H9 (cell line): ENCODE measurements at regions not wholly inside any gene's neighbourhood (a gene's known extent, or its start where the extent isn't known, plus 50 kb on each side); places are given as distances from the start of the nearest gene placed in this dataset.

Experiments used
- DNase-seq: peaks from one replicate; pipeline ENCODE4 v3.0.0-alpha.2; 2017
- H2AFZ ChIP-seq: one replicate; pipeline ENCODE4 v1.6.1; 2013; ENCODE audit warnings: mild to moderate bottlenecking, low read length, control low read depth, moderate library complexity
- H2AK5ac ChIP-seq: 2 replicates; pipeline ENCODE4 v1.6.1; 2013; ENCODE audit warnings: low read length, control low read depth, mixed read lengths; ENCODE audit not compliant: insufficient read length
- H2BK120ac ChIP-seq: one replicate; pipeline ENCODE4 v1.6.1; 2013; ENCODE audit warnings: low read depth, mild to moderate bottlenecking, low read length, control low read depth, inconsistent platforms; ENCODE audit not compliant: poor library complexity, severe bottlenecking
- H2BK12ac ChIP-seq: 2 replicates; pipeline ENCODE4 v1.6.1; 2013; ENCODE audit warnings: low read length, control low read depth, mixed read lengths, low read depth; ENCODE audit not compliant: insufficient read length
- H2BK15ac ChIP-seq: 2 replicates; pipeline ENCODE4 v1.6.1; 2013; ENCODE audit warnings: low read depth, low read length, control low read depth
- H2BK20ac ChIP-seq: one replicate; pipeline ENCODE4 v1.6.1; 2013; ENCODE audit warnings: low read depth, mild to moderate bottlenecking, low read length, control low read depth, inconsistent platforms; ENCODE audit not compliant: poor library complexity, severe bottlenecking
- H2BK5ac ChIP-seq: 2 replicates; pipeline ENCODE4 v1.6.1; 2013; ENCODE audit warnings: low read length, control low read depth, mixed read lengths; ENCODE audit not compliant: insufficient read length
- H3K14ac ChIP-seq: 2 replicates; pipeline ENCODE4 v1.6.1; 2013; ENCODE audit warnings: low read length, control low read depth; ENCODE audit not compliant: insufficient read depth
- H3K18ac ChIP-seq: 2 replicates; pipeline ENCODE4 v1.6.1; 2013; ENCODE audit warnings: low read depth, mild to moderate bottlenecking, mixed read lengths, low read length, control low read depth; ENCODE audit not compliant: insufficient read length
- H3K23ac ChIP-seq: 2 replicates; pipeline ENCODE4 v1.6.1; 2013; ENCODE audit warnings: low read length, control low read depth, mixed read lengths, low read depth; ENCODE audit not compliant: insufficient read length
- H3K23me2 ChIP-seq: 2 replicates; pipeline ENCODE4 v1.6.1; 2013; ENCODE audit warnings: low read depth, mild to moderate bottlenecking, mixed read lengths, low read length, control low read depth; ENCODE audit not compliant: insufficient read length, poor library complexity, severe bottlenecking
- H3K27ac ChIP-seq: 2 replicates; pipeline ENCODE4 v1.5.1; 2013; ENCODE audit warnings: low read length, control low read depth, mixed read lengths, low read depth; ENCODE audit not compliant: insufficient read length
- H3K27me3 ChIP-seq: 2 replicates; pipeline ENCODE4 v1.6.1; 2013; ENCODE audit warnings: low read length, control low read depth, inconsistent platforms; ENCODE audit not compliant: insufficient read depth
- H3K4ac ChIP-seq: 2 replicates; pipeline ENCODE4 v1.6.1; 2013; ENCODE audit warnings: low read depth, mild to moderate bottlenecking, control low read depth, inconsistent platforms, low read length, moderate library complexity
- H3K4me1 ChIP-seq: 2 replicates; pipeline ENCODE4 v1.6.1; 2013; ENCODE audit warnings: low read length, control low read depth, inconsistent platforms; ENCODE audit not compliant: insufficient read depth
- H3K4me2 ChIP-seq: 2 replicates; pipeline ENCODE4 v1.6.1; 2013; ENCODE audit warnings: low read length, control low read depth, mixed read lengths; ENCODE audit not compliant: insufficient read length, insufficient read depth
- H3K56ac ChIP-seq: 2 replicates; pipeline ENCODE4 v1.6.1; 2013; ENCODE audit warnings: low read depth, mild to moderate bottlenecking, mixed read lengths, low read length, control low read depth; ENCODE audit not compliant: insufficient read length
- H3K79me1 ChIP-seq: 2 replicates; pipeline ENCODE4 v1.6.1; 2013; ENCODE audit warnings: low read depth, mild to moderate bottlenecking, moderate library complexity, low read length, control low read depth, inconsistent platforms; ENCODE audit not compliant: insufficient read depth, poor library complexity, severe bottlenecking
- H3K79me2 ChIP-seq: 2 replicates; pipeline ENCODE4 v1.6.1; 2013; ENCODE audit warnings: low read length, control low read depth, inconsistent platforms; ENCODE audit not compliant: insufficient read depth
- H3K9ac ChIP-seq: 2 replicates; pipeline ENCODE4 v1.6.1; 2013; ENCODE audit warnings: low read length, control low read depth, mixed read lengths; ENCODE audit not compliant: insufficient read length; ENCODE audit errors: extremely low read depth
- H3K9me3 ChIP-seq: one replicate; pipeline ENCODE4 v1.6.1; 2013; ENCODE audit warnings: low read depth, low read length, inconsistent platforms; ENCODE audit not compliant: control insufficient read depth
- H3T11ph ChIP-seq: one replicate; pipeline ENCODE4 v1.6.1; 2013; ENCODE audit warnings: mild to moderate bottlenecking, low read length, control low read depth, inconsistent platforms
- H4K20me1 ChIP-seq: one replicate; pipeline ENCODE4 v1.6.1; 2013; ENCODE audit not compliant: control insufficient read depth, insufficient read length, insufficient read depth
- H4K5ac ChIP-seq: 2 replicates; pipeline ENCODE4 v1.6.1; 2013; ENCODE audit warnings: low read depth, mild to moderate bottlenecking, mixed read lengths, low read length, control low read depth; ENCODE audit not compliant: insufficient read length
- H4K8ac ChIP-seq: replicated peaks from 2 replicates; pipeline ENCODE4 v1.6.1; 2013; ENCODE audit warnings: low read length, control low read depth, mixed read lengths, low read depth; ENCODE audit not compliant: insufficient read length
- H4K91ac ChIP-seq: 2 replicates; pipeline ENCODE4 v1.6.1; 2013; ENCODE audit warnings: low read depth, mild to moderate bottlenecking, moderate library complexity, mixed read lengths, low read length, control low read depth; ENCODE audit not compliant: insufficient read length
- H3K27ac Mint-ChIP-seq, 3 experiments: 2 replicates in 2 of 3; 3 replicates in 1 of 3; pipeline ENCODE4 v1.8.0; 2020 to 2021; ENCODE audit warnings: mixed read lengths in 3 of 3, mild to moderate bottlenecking in 1 of 3, moderate library complexity in 1 of 3
- H3K27me3 Mint-ChIP-seq: 2 replicates; pipeline ENCODE4 v1.8.0; 2021; ENCODE audit warnings: low read depth, mild to moderate bottlenecking, moderate library complexity, mixed read lengths
- H3K36me3 Mint-ChIP-seq, 3 experiments: 2 replicates in 2 of 3; 3 replicates in 1 of 3; pipeline ENCODE4 v1.8.0; 2020 to 2021; ENCODE audit warnings: low read depth in 3 of 3, mixed read lengths in 3 of 3; ENCODE audit not compliant: insufficient read depth in 1 of 3
- H3K4me1 Mint-ChIP-seq, 2 experiments: 2 replicates each; pipeline ENCODE4 v1.8.0; 2020; ENCODE audit warnings: mixed read lengths in 2 of 2
- H3K4me3 Mint-ChIP-seq, 2 experiments: 2 replicates in 1 of 2; 3 replicates in 1 of 2; pipeline ENCODE4 v1.8.0; 2020 to 2021; ENCODE audit warnings: mild to moderate bottlenecking in 2 of 2, mixed read lengths in 2 of 2, moderate library complexity in 1 of 2
- H3K9me3 Mint-ChIP-seq, 2 experiments: 2 replicates in 1 of 2; 3 replicates in 1 of 2; pipeline ENCODE4 v1.8.0; 2020; ENCODE audit warnings: mild to moderate bottlenecking in 2 of 2, mixed read lengths in 2 of 2, moderate library complexity in 1 of 2
- CTCF ChIP-seq: fragments of 200-600 bp; sonication (generic); conservative IDR thresholded peaks from 3 replicates; pipeline ENCODE4 v1.8.0; 2021; ENCODE audit warnings: antibody characterized with exemption, mild to moderate bottlenecking
- WGBS: extraction: QIAGEN DNeasy Blood & Tissue Kit; methylation state at CpG from one replicate; pipeline ENCODE4 v1.1.7; 2013; ENCODE audit warnings: missing lambda C conversion rate, low lambda C conversion rate, mixed read lengths; ENCODE audit not compliant: insufficient read length; ENCODE audit errors: extremely low coverage; 5-methylcytosine and 5-hydroxymethylcytosine counted together

GRCh38 chr6:51016489-51016888 lies 197.8 kb downstream of the TFAP2B start:
- Mint-ChIP-seq H3K36me3 (no peaks in the 10 kb centered on the region), H3K4me3 (no peak overlapping the region), H3K9me3 (no peaks in the 10 kb centered on the region), H3K4me1 (no peaks in the 10 kb centered on the region), H3K27ac (no peak overlapping the region), H3K27me3 (no peaks in the 10 kb centered on the region)
- no peaks in the 10 kb centered on the region for H3K79me1 ChIP-seq
- H3K9me3 ChIP-seq: no peaks in the 10 kb centered on the region
- no peaks in the 10 kb centered on the region for H4K20me1 ChIP-seq
- no peak overlapping the region for H2AFZ ChIP-seq
- no peak overlapping the region for H4K8ac ChIP-seq
- no peak overlapping the region for H2BK15ac ChIP-seq
- no peak overlapping the region for H3K4me2 ChIP-seq
- no peak overlapping the region for H3T11ph ChIP-seq
- no peak overlapping the region for H3K18ac ChIP-seq
- no peak overlapping the region for H2BK20ac ChIP-seq
- H3K23ac ChIP-seq: no peak overlapping the region
- H3K4me1 ChIP-seq: no peaks in the 10 kb centered on the region
- no peak overlapping the region for H2AK5ac ChIP-seq
- no CpG with 5 or more reads among the region's 1 CpG for WGBS
- no peak overlapping the region for H3K56ac ChIP-seq
- no peak overlapping the region for H3K4ac ChIP-seq
- no peak overlapping the region for H3K27ac ChIP-seq
- no peak overlapping the region for H2BK12ac ChIP-seq
- H2BK120ac ChIP-seq: no peak overlapping the region
- H4K5ac ChIP-seq: no peak overlapping the region
- no peak overlapping the region for H3K9ac ChIP-seq
- no peak for TF ChIP-seq CTCF
- H3K23me2 ChIP-seq: no peaks in the 10 kb centered on the region
- no peaks in the 10 kb centered on the region for H3K79me2 ChIP-seq
- no peaks in the 10 kb centered on the region for H3K27me3 ChIP-seq
- no peak overlapping the region for H4K91ac ChIP-seq
- DNase-seq: no peak
- H3K14ac ChIP-seq: no peak overlapping the region
- H2BK5ac ChIP-seq: no peak overlapping the region
